ACC112 (cell line): ENCODE measurements at regions not wholly inside any gene's neighbourhood (a gene's known extent, or its start where the extent isn't known, plus 50 kb on each side); places are given as distances from the start of the nearest gene placed in this dataset.
A peak's percentile ranks its signal among the peaks of the same experiment; 100 is the strongest.
"Not testable (repeated sequence)": the region's sequence is repeated elsewhere in the genome, so short reads cannot be mapped to it uniquely, and the experiment has no call there.

Source experiments
- H2AFZ ChIP-seq: fragments of 200-600 bp; sonication (generic); one replicate; pipeline ENCODE4 v1.6.0; 2017; ENCODE audit warnings: antibody characterized with exemption, low read length; ENCODE audit not compliant: unreplicated experiment
- H3K27ac ChIP-seq: fragments of 200-600 bp; sonication (generic); 2 replicates; pipeline ENCODE4 v1.5.1; 2014; ENCODE audit warnings: low read depth, mild to moderate bottlenecking, antibody characterized with exemption, low read length, moderate library complexity
- H3K27me3 ChIP-seq: fragments of 200-600 bp; sonication (generic); 2 replicates; pipeline ENCODE4 v1.6.1; 2014; ENCODE audit warnings: mild to moderate bottlenecking, antibody characterized with exemption, low read length, moderate library complexity, mixed read lengths; ENCODE audit not compliant: insufficient read depth
- H3K36me3 ChIP-seq: fragments of 200-600 bp; sonication (generic); 2 replicates; pipeline ENCODE4 v1.6.1; 2016; ENCODE audit warnings: mild to moderate bottlenecking, antibody characterized with exemption, low read length, moderate library complexity, mixed read lengths; ENCODE audit not compliant: insufficient read depth
- H3K4me1 ChIP-seq: fragments of 200-600 bp; sonication (generic); one replicate; pipeline ENCODE4 v1.6.1; 2016; ENCODE audit warnings: low read length, mixed read lengths; ENCODE audit not compliant: insufficient read depth, unreplicated experiment, control insufficient read depth
- H3K4me3 ChIP-seq: fragments of 200-600 bp; sonication (generic); 2 replicates; pipeline ENCODE4 v1.5.1; 2014; ENCODE audit warnings: mild to moderate bottlenecking, low read depth, low read length
- H3K79me2 ChIP-seq: fragments of 200-600 bp; sonication (generic); one replicate; pipeline ENCODE4 v1.6.0; 2016; ENCODE audit warnings: low read length; ENCODE audit not compliant: control insufficient read depth, unreplicated experiment, insufficient read depth

GRCh38 chr13:97751477-97751876 is 202.0 kb upstream of the IPO5 start:
- Histone ChIP-seq H3K27me3 (no peaks in the 10 kb centered on the region), H2AFZ (no peak overlapping the region), H3K79me2 (no peaks in the 10 kb centered on the region), H3K4me3 (no peak overlapping the region), H3K36me3 (no peaks in the 10 kb centered on the region), H3K27ac (no peak overlapping the region), H3K4me1 (peaks cover 5% of the 10 kb centered on the region)

GRCh38 chr13:97752961-97753668 is 200.4 kb upstream of the IPO5 start:
- no peak overlapping the region for H3K27ac ChIP-seq
- no peak overlapping the region for H2AFZ ChIP-seq
- no peaks in the 10 kb centered on the region for H3K36me3 ChIP-seq
- no peaks in the 10 kb centered on the region for H3K79me2 ChIP-seq
- peaks cover 15% of the 10 kb centered on the region for H3K4me1 ChIP-seq
- no peaks in the 10 kb centered on the region for H3K27me3 ChIP-seq
- H3K4me3 ChIP-seq: no peak overlapping the region

- H3K27me3 ChIP-seq: no peaks in the 10 kb centered on the region
- H2AFZ ChIP-seq: no peak overlapping the region
- H3K36me3 ChIP-seq: no peaks in the 10 kb centered on the region
- H3K79me2 ChIP-seq: no peaks in the 10 kb centered on the region
- H3K4me3 ChIP-seq: no peak overlapping the region
- H3K4me1 ChIP-seq: peaks cover 18% of the 10 kb centered on the region
- no peak overlapping the region for H3K27ac ChIP-seq
These were observed 199.4 kb upstream of the IPO5 start for GRCh38 chr13:97753942-97754670.

- H2AFZ ChIP-seq: peak overlapping the region; percentile 29
- H3K4me1 ChIP-seq: peaks cover 13% of the 10 kb centered on the region
- peak overlapping the region; percentile 11; the same call in 1 of the 2 replicates for H3K4me3 ChIP-seq
- peak overlapping the region; percentile 69 for H3K27ac ChIP-seq
- no peaks in the 10 kb centered on the region for H3K79me2 ChIP-seq
- peaks cover 3% of the 10 kb centered on the region; the same call in 1 of the 2 replicates for H3K27me3 ChIP-seq
- H3K36me3 ChIP-seq: no peaks in the 10 kb centered on the region
These were observed 195.7 kb upstream of the IPO5 start for GRCh38 chr13:97757807-97758206.

- H3K79me2 ChIP-seq: no peaks in the 10 kb centered on the region
- H3K4me1 ChIP-seq: peaks cover 13% of the 10 kb centered on the region
- no peaks in the 10 kb centered on the region for H3K36me3 ChIP-seq
- peak overlapping the region; percentile 69 for H3K27ac ChIP-seq
- H2AFZ ChIP-seq: peak overlapping the region; percentile 29
- peaks cover 3% of the 10 kb centered on the region; the same call in 1 of the 2 replicates for H3K27me3 ChIP-seq
- H3K4me3 ChIP-seq: no peak overlapping the region
These were observed 195.2 kb upstream of the IPO5 start for GRCh38 chr13:97758317-97758716.

GRCh38 chr13:97761796-97762540 is 191.5 kb upstream of the IPO5 start:
- Histone ChIP-seq H3K4me1 (peaks cover 18% of the 10 kb centered on the region), H3K27ac (no peak overlapping the region), H3K36me3 (no peaks in the 10 kb centered on the region), H3K27me3 (peaks cover 3% of the 10 kb centered on the region; the same call in 1 of the 2 replicates), H3K4me3 (no peak overlapping the region), H3K79me2 (no peaks in the 10 kb centered on the region), H2AFZ (no peak overlapping the region)

- no peak overlapping the region for H2AFZ ChIP-seq
- peaks cover 7% of the 10 kb centered on the region for H3K4me1 ChIP-seq
- H3K36me3 ChIP-seq: no peaks in the 10 kb centered on the region
- H3K27ac ChIP-seq: no peak overlapping the region
- H3K79me2 ChIP-seq: no peaks in the 10 kb centered on the region
- H3K4me3 ChIP-seq: no peak overlapping the region
- peaks cover 3% of the 10 kb centered on the region; the same call in 1 of the 2 replicates for H3K27me3 ChIP-seq
These were observed 186.7 kb upstream of the IPO5 start for GRCh38 chr13:97766749-97767148.

GRCh38 chr13:97768134-97768533 is 185.3 kb upstream of the IPO5 start:
- Histone ChIP-seq H3K4me3 (no peak overlapping the region), H3K27me3 (no peaks in the 10 kb centered on the region), H3K79me2 (no peaks in the 10 kb centered on the region), H2AFZ (no peak overlapping the region), H3K4me1 (peaks cover 7% of the 10 kb centered on the region), H3K27ac (no peak overlapping the region), H3K36me3 (no peaks in the 10 kb centered on the region)

GRCh38 chr13:97770231-97770630 is 183.2 kb upstream of the IPO5 start:
- not testable (repeated sequence) for H3K4me1 ChIP-seq, H3K36me3 ChIP-seq, H3K4me3 ChIP-seq, H3K79me2 ChIP-seq, H3K27ac ChIP-seq, H2AFZ ChIP-seq, H3K27me3 ChIP-seq

GRCh38 chr13:97772466-97772865 is 181.0 kb upstream of the IPO5 start:
- not testable (repeated sequence) for H2AFZ ChIP-seq, H3K27ac ChIP-seq, H3K36me3 ChIP-seq, H3K4me1 ChIP-seq, H3K79me2 ChIP-seq, H3K27me3 ChIP-seq, H3K4me3 ChIP-seq
